ENCODE measurements at regions not wholly inside any gene's neighbourhood (a gene's known extent, or its start where the extent isn't known, plus 50 kb on each side); places are given as distances from the start of the nearest gene placed in this dataset.
A peak's percentile ranks its signal among the peaks of the same experiment; 100 is the strongest.
"Not testable (repeated sequence)": the region's sequence is repeated elsewhere in the genome, so short reads cannot be mapped to it uniquely, and the experiment has no call there.

GRCh38 chr13:111437856-111438547 is 117.6 kb downstream of the TEX29 start:
- intact Hi-C loops (cut with DNase I), result no loop called here
- peaks cover 0 to 15% (median 0%) of the 10 kb centered on the region in 4 donors for H3K27me3 ChIP-seq
- no peak for DNase-seq (ENCODE audit: extremely low spot score)
- H3K27ac ChIP-seq (replicated peaks in 1 of 4), result no peak overlapping the region
- H3K4me1 ChIP-seq, result no peaks in the 10 kb centered on the region
- no peaks in the 10 kb centered on the region for H3K36me3 ChIP-seq
- peaks cover 0 to 4% (median 0%) of the 10 kb centered on the region in 4 donors for H3K9me3 ChIP-seq
- 86% methylated on average over 15 of the region's 26 CpGs for WGBS
- no peak for TF ChIP-seq POLR2A (IDR thresholded peaks at IDR 0.05; ENCODE audit: low read depth)
- TF ChIP-seq CTCF (IDR thresholded peaks at IDR 0.05), result no peak
- TF ChIP-seq POLR2AphosphoS5 (IDR thresholded peaks at IDR 0.05), result no peak
- TF ChIP-seq EP300 (IDR thresholded peaks at IDR 0.05), result no peak
- H3K4me3 ChIP-seq, result no peak overlapping the region

- DNase-seq (ENCODE audit: extremely low spot score); H3K4me1 ChIP-seq; intact Hi-C loops (cut with DNase I); H3K27ac ChIP-seq (replicated peaks in 1 of 4); H3K36me3 ChIP-seq; H3K9me3 ChIP-seq; H3K4me3 ChIP-seq: not testable (repeated sequence)
- peaks cover 0 to 12% (median 0%) of the 10 kb centered on the region in 4 donors for H3K27me3 ChIP-seq
- 78% methylated on average over 1 of the region's 1 CpG for WGBS
Measured at GRCh38 chr13:111440492-111440891, 120.0 kb downstream of the TEX29 start.

- Histone ChIP-seq H3K27me3 (peaks cover 0 to 23% (median 0%) of the 10 kb centered on the region in 4 donors), H3K36me3 (no peaks in the 10 kb centered on the region), H3K27ac (replicated peaks in 1 of 4) (no peak overlapping the region), H3K4me3 (no peak overlapping the region), H3K9me3 (peaks cover 0 to 23% (median 17%) of the 10 kb centered on the region in 4 donors), H3K4me1 (no peaks in the 10 kb centered on the region)
- no peak for DNase-seq (ENCODE audit: extremely low spot score)
- TF ChIP-seq EP300 (IDR thresholded peaks at IDR 0.05), result no peak
- TF ChIP-seq CTCF (IDR thresholded peaks at IDR 0.05), result no peak
- no peak for TF ChIP-seq POLR2A (IDR thresholded peaks at IDR 0.05; ENCODE audit: low read depth)
- TF ChIP-seq POLR2AphosphoS5 (IDR thresholded peaks at IDR 0.05), result no peak
- WGBS, result 93% methylated on average over 2 of the region's 2 CpGs
- intact Hi-C loops (cut with DNase I), result no loop called here
Measured at GRCh38 chr13:111443981-111444380, 123.5 kb downstream of the TEX29 start.

- Histone ChIP-seq H3K27me3 (peaks cover 0 to 34% (median 0%) of the 10 kb centered on the region in 4 donors), H3K4me1 (no peaks in the 10 kb centered on the region), H3K9me3 (peaks cover 0 to 28% (median 21%) of the 10 kb centered on the region in 4 donors), H3K27ac (replicated peaks in 1 of 4) (peak overlapping the region in 1 of 4 donors; percentile 56), H3K4me3 (no peak overlapping the region), H3K36me3 (no peaks in the 10 kb centered on the region)
- TF ChIP-seq EP300 (IDR thresholded peaks at IDR 0.05) (no peak), POLR2A (IDR thresholded peaks at IDR 0.05; ENCODE audit: low read depth) (no peak), POLR2AphosphoS5 (IDR thresholded peaks at IDR 0.05) (no peak)
- whole genome bisulfite sequencing, result 81% methylated on average over 5 of the region's 7 CpGs
- intact Hi-C loops (cut with DNase I), result no loop called here
- no peak for DNase-seq (ENCODE audit: extremely low spot score)
Measured at GRCh38 chr13:111448504-111448903, 128.1 kb downstream of the TEX29 start.

GRCh38 chr13:111449041-111449440 is 128.6 kb downstream of the TEX29 start:
- DNase-seq (ENCODE audit: extremely low spot score), result no peak
- Histone ChIP-seq H3K9me3 (peaks cover 0 to 33% (median 21%) of the 10 kb centered on the region in 4 donors), H3K27me3 (peaks cover 0 to 34% (median 0%) of the 10 kb centered on the region in 4 donors), H3K4me1 (no peaks in the 10 kb centered on the region), H3K27ac (replicated peaks in 1 of 4) (peak overlapping the region in 2 of 4 donors; percentile 8 to 56), H3K4me3 (no peak overlapping the region), H3K36me3 (no peaks in the 10 kb centered on the region)
- no peak for TF ChIP-seq POLR2A (IDR thresholded peaks at IDR 0.05; ENCODE audit: low read depth)
- no peak for TF ChIP-seq POLR2AphosphoS5 (IDR thresholded peaks at IDR 0.05)
- TF ChIP-seq CTCF (IDR thresholded peaks at IDR 0.05), result no peak
- no peak for TF ChIP-seq EP300 (IDR thresholded peaks at IDR 0.05)
- WGBS, result 75% methylated on average over 4 of the region's 7 CpGs
- intact Hi-C loops (cut with DNase I), result no loop called here

Data from esophagus muscularis mucosa (tissue), 4 donors.